Epithelial cell of esophagus (primary cell): ENCODE measurements at regions not wholly inside any gene's neighbourhood (a gene's known extent, or its start where the extent isn't known, plus 50 kb on each side); places are given as distances from the start of the nearest gene placed in this dataset.

Source experiments
- DNase-seq: peaks from one replicate; pipeline ENCODE4 v3.0.0; 2010; ENCODE audit warnings: low read depth
- H3K4me3 ChIP-seq: 2 replicates; pipeline ENCODE4 v1.5.1; 2011; ENCODE audit warnings: mild to moderate bottlenecking, low read length, control low read depth
- CTCF ChIP-seq: IDR thresholded peaks from 2 replicates; pipeline ENCODE4 v1.5.1; 2011; ENCODE audit warnings: low read depth, mild to moderate bottlenecking, low read length, control low read depth, inconsistent platforms; ENCODE audit not compliant: insufficient read depth; ENCODE audit errors: missing control alignments

GRCh38 chr15:95105229-95105628 lies 873.9 kb downstream of the MCTP2 start:
- TF ChIP-seq CTCF: no peak
- DNase-seq: peak; percentile 75

GRCh38 chr15:95106801-95107200 lies 875.4 kb downstream of the MCTP2 start:
- H3K4me3 ChIP-seq: no peak overlapping the region
- no peak for TF ChIP-seq CTCF

More at GRCh38 chr15:95105229-95105628, 873.9 kb downstream of the MCTP2 start:
- H3K4me3 ChIP-seq: no peak overlapping the region

GRCh38 chr15:95108673-95109072 lies 877.3 kb downstream of the MCTP2 start:
- DNase-seq: no peak
- TF ChIP-seq CTCF: no peak

More at GRCh38 chr15:95106801-95107200, 875.4 kb downstream of the MCTP2 start:
- DNase-seq: no peak

GRCh38 chr15:95111969-95112368 lies 880.6 kb downstream of the MCTP2 start:
- H3K4me3 ChIP-seq: no peak overlapping the region
- no peak for DNase-seq
- TF ChIP-seq CTCF: no peak

More at GRCh38 chr15:95108673-95109072, 877.3 kb downstream of the MCTP2 start:
- H3K4me3 ChIP-seq: no peak overlapping the region

- H3K4me3 ChIP-seq: no peak overlapping the region
- TF ChIP-seq CTCF: no peak
- peak; percentile 24 for DNase-seq
These were observed 881.7 kb downstream of the MCTP2 start for GRCh38 chr15:95113041-95113440.

- no peak for TF ChIP-seq CTCF
- no peak overlapping the region for H3K4me3 ChIP-seq
- DNase-seq: peak; percentile 85
These were observed 887.8 kb downstream of the MCTP2 start for GRCh38 chr15:95119041-95119610.

GRCh38 chr15:95120595-95120994 lies 889.2 kb downstream of the MCTP2 start:
- no peak overlapping the region for H3K4me3 ChIP-seq
- no peak for DNase-seq
- TF ChIP-seq CTCF: no peak
